HL-60 (cell line): ENCODE measurements at regions not wholly inside any gene's neighbourhood (a gene's known extent, or its start where the extent isn't known, plus 50 kb on each side); places are given as distances from the start of the nearest gene placed in this dataset.

Source experiments
- DNase-seq, 2 experiments: peaks; one replicate each; pipeline ENCODE4 v3.0.0-alpha.2; 2010 to 2020; ENCODE audit warnings: low read depth in 1 of 2, low spot score in 1 of 2
- H3K27ac ChIP-seq: fragments of 250-450 bp; sonication (Bioruptor Pico); replicated peaks from 2 replicates; pipeline ENCODE4 v1.5.1; 2020; ENCODE audit warnings: mild to moderate bottlenecking, moderate library complexity
- H3K27me3 ChIP-seq: fragments of 250-450 bp; sonication (Bioruptor Pico); 2 replicates; pipeline ENCODE4 v1.5.1; 2021; ENCODE audit warnings: mild to moderate bottlenecking, moderate library complexity; ENCODE audit not compliant: insufficient read depth, poor library complexity, severe bottlenecking
- H3K4me3 ChIP-seq: replicated peaks from 2 replicates; pipeline ENCODE4 v1.5.1; 2011; ENCODE audit warnings: mild to moderate bottlenecking, control low read depth, low read length; ENCODE audit not compliant: insufficient read depth
- CTCF ChIP-seq: IDR thresholded peaks from one replicate; pipeline ENCODE4 v1.5.1; 2011; ENCODE audit warnings: low read length, control low read depth, inconsistent platforms; ENCODE audit not compliant: insufficient read depth
- GABPA ChIP-seq: IDR thresholded peaks from 2 replicates; pipeline ENCODE4 v1.6.1; 2012; ENCODE audit warnings: low read depth
- POLR2AphosphoS5 ChIP-seq: IDR thresholded peaks from 2 replicates; pipeline ENCODE4 v1.6.1; 2012; ENCODE audit warnings: low read depth
- REST ChIP-seq: IDR thresholded peaks from 2 replicates; pipeline ENCODE4 v1.6.1; 2012; ENCODE audit warnings: low read depth; ENCODE audit not compliant: insufficient replicate concordance
- SPI1 ChIP-seq: IDR thresholded peaks from 2 replicates; pipeline ENCODE4 v1.6.1; 2012; ENCODE audit warnings: low read depth, mild to moderate bottlenecking, borderline replicate concordance

- no peak for TF ChIP-seq REST
- no peak for TF ChIP-seq GABPA
- no peak for TF ChIP-seq SPI1
- no peak for TF ChIP-seq CTCF
- TF ChIP-seq POLR2AphosphoS5, result no peak
- DNase-seq, result no peak
- H3K27ac ChIP-seq, result no peak overlapping the region
- H3K27me3 ChIP-seq, result no peaks in the 10 kb centered on the region
- no peak overlapping the region for H3K4me3 ChIP-seq
Observed at GRCh38 chr12:89289720-89290119, 62.6 kb downstream of the DUSP6 start.

GRCh38 chr12:89288959-89289358 is 63.3 kb downstream of the DUSP6 start:
- Histone ChIP-seq H3K4me3 (no peak overlapping the region), H3K27me3 (no peaks in the 10 kb centered on the region), H3K27ac (no peak overlapping the region)
- DNase-seq, result no peak
- TF ChIP-seq CTCF (no peak), POLR2AphosphoS5 (no peak), SPI1 (no peak), REST (no peak), GABPA (no peak)

- DNase-seq, result no peak
- no peak overlapping the region for H3K4me3 ChIP-seq
- H3K27me3 ChIP-seq, result no peaks in the 10 kb centered on the region
- H3K27ac ChIP-seq, result no peak overlapping the region
- TF ChIP-seq SPI1 (no peak), GABPA (no peak), CTCF (no peak), POLR2AphosphoS5 (no peak), REST (no peak)
Observed at GRCh38 chr12:89286501-89286900, 65.8 kb downstream of the DUSP6 start.
